ENCODE measurements at regions not wholly inside any gene's neighbourhood (a gene's known extent, or its start where the extent isn't known, plus 50 kb on each side); places are given as distances from the start of the nearest gene placed in this dataset.

- no peak for DNase-seq
These were observed 421.0 kb downstream of the DYNC2H1 start for GRCh38 chr11:103530257-103530656.

- no peak for DNase-seq
These were observed 423.0 kb downstream of the DYNC2H1 start for GRCh38 chr11:103532133-103532788.

GRCh38 chr11:103534191-103534590 is 425.0 kb downstream of the DYNC2H1 start:
- DNase-seq = no peak

GRCh38 chr11:103534959-103535358 is 425.7 kb downstream of the DYNC2H1 start:
- no peak for DNase-seq

- DNase-seq = no peak
These were observed 427.1 kb downstream of the DYNC2H1 start for GRCh38 chr11:103536335-103536722.

GRCh38 chr11:103537904-103538502 is 428.8 kb downstream of the DYNC2H1 start:
- no peak for DNase-seq

- DNase-seq = no peak
These were observed 429.9 kb downstream of the DYNC2H1 start for GRCh38 chr11:103539166-103539565.

GRCh38 chr11:103541186-103541795 is 432.1 kb downstream of the DYNC2H1 start:
- DNase-seq = peak; percentile 2

- DNase-seq = no peak
These were observed 433.6 kb downstream of the DYNC2H1 start for GRCh38 chr11:103542851-103543250.

- no peak for DNase-seq
These were observed 434.2 kb downstream of the DYNC2H1 start for GRCh38 chr11:103543456-103543855.

- no peak for DNase-seq
These were observed 435.6 kb downstream of the DYNC2H1 start for GRCh38 chr11:103544874-103545273.

- no peak for DNase-seq
These were observed 436.3 kb downstream of the DYNC2H1 start for GRCh38 chr11:103545551-103545950.

GRCh38 chr11:103546236-103546635 is 437.0 kb downstream of the DYNC2H1 start:
- DNase-seq = no peak

GRCh38 chr11:103547024-103547423 is 437.8 kb downstream of the DYNC2H1 start:
- DNase-seq = no peak

GRCh38 chr11:103547691-103548090 is 438.5 kb downstream of the DYNC2H1 start:
- no peak for DNase-seq

- DNase-seq = no peak
These were observed 439.6 kb downstream of the DYNC2H1 start for GRCh38 chr11:103548838-103549237.

GRCh38 chr11:103550811-103551210 is 441.6 kb downstream of the DYNC2H1 start:
- no peak for DNase-seq

- DNase-seq = no peak
These were observed 442.9 kb downstream of the DYNC2H1 start for GRCh38 chr11:103552086-103552485.

- no peak for DNase-seq
These were observed 446.9 kb downstream of the DYNC2H1 start for GRCh38 chr11:103556171-103556570.

GRCh38 chr11:103566116-103566515 is 456.9 kb downstream of the DYNC2H1 start:
- no peak for DNase-seq

- no peak for DNase-seq
These were observed 454.7 kb upstream of the DDI1 start for GRCh38 chr11:103581760-103582159.

- DNase-seq = no peak
These were observed 454.0 kb upstream of the DDI1 start for GRCh38 chr11:103582351-103582909.

- no peak for DNase-seq
These were observed 452.4 kb upstream of the DDI1 start for GRCh38 chr11:103584021-103584420.

GRCh38 chr11:103584720-103585119 is 451.7 kb upstream of the DDI1 start:
- DNase-seq = no peak
